Heart left ventricle (tissue), 16 donors: ENCODE measurements at regions not wholly inside any gene's neighbourhood (a gene's known extent, or its start where the extent isn't known, plus 50 kb on each side); places are given as distances from the start of the nearest gene placed in this dataset.
A peak's percentile ranks its signal among the peaks of the same experiment; 100 is the strongest.

Experiments
- ATAC-seq, 4 donors: fragments of 200-7000 bp; cut with Tn5 transposase; one replicate each; pipeline ENCODE4 v1.9.1; 2020 to 2022; ENCODE audit warnings: moderate library complexity in 4 of 4, mild to moderate bottlenecking in 3 of 4, moderate number of reproducible peaks in 1 of 4
- DNase-seq, 5 donors: peaks; one replicate each; pipeline ENCODE4 v3.0.0-alpha.2; 2020
- H3K27ac ChIP-seq, 12 donors: fragments of 200-600 bp; sonication (generic) in 4 of 12; one replicate each; pipeline versions ENCODE4 v1.5.0 to v1.8.0; 2016 to 2022; ENCODE audit warnings: mild to moderate bottlenecking in 2 of 12
- H3K27me3 ChIP-seq, 9 donors: fragments of 200-600 bp; sonication (generic) in 2 of 9; one replicate each; pipeline versions ENCODE4 v1.5.1 to v1.8.0; 2016 to 2022; ENCODE audit warnings: mild to moderate bottlenecking in 3 of 9
- H3K36me3 ChIP-seq, 9 donors: fragments of 200-600 bp; sonication (generic) in 2 of 9; one replicate each; pipeline versions ENCODE4 v1.5.0 to v1.8.0; 2018 to 2022; ENCODE audit warnings: mild to moderate bottlenecking in 2 of 9
- H3K4me1 ChIP-seq, 12 donors: fragments of 200-600 bp; sonication (generic) in 4 of 12; one replicate each; pipeline versions ENCODE4 v1.5.0 to v1.8.0; 2016 to 2022; ENCODE audit warnings: mild to moderate bottlenecking in 3 of 12
- H3K4me3 ChIP-seq, 12 donors: fragments of 200-600 bp; sonication (generic) in 4 of 12; one replicate each; pipeline versions ENCODE4 v1.5.0 to v1.8.0; 2017 to 2022; ENCODE audit warnings: mild to moderate bottlenecking in 9 of 12, moderate library complexity in 4 of 12
- H3K9me3 ChIP-seq, 12 donors: fragments of 200-600 bp; sonication (generic) in 4 of 12; one replicate each; pipeline versions ENCODE4 v1.5.0 to v1.8.0; 2016 to 2022; ENCODE audit warnings: mild to moderate bottlenecking in 1 of 12
- POLR2A ChIP-seq, 2 donors: fragments of 450-650 bp; IDR thresholded peaks; one replicate each; pipeline ENCODE4 v1.6.1; 2017; ENCODE audit warnings: antibody characterized with exemption in 2 of 2, mild to moderate bottlenecking in 2 of 2, moderate library complexity in 2 of 2
- WGBS, 4 donors: extraction: QIAGEN DNeasy Blood & Tissue Kit in 2 of 4; methylation state at CpG; one replicate each; pipeline versions ENCODE4 v1.1.5 to v1.1.7; 2013 to 2018; 5-methylcytosine and 5-hydroxymethylcytosine counted together
- intact Hi-C, 10 donors: fragments of 100-400 bp; cut with DNase I; formaldehyde crosslinking; loops; one replicate each; pipeline versions ENCODE4 v1.11.1 to v1.14.2; 2022
- TF ChIP-seq, protein P1 (sequence below), 12 donors: fragments of 200-600 bp; sonication (generic) in 4 of 12; IDR thresholded peaks; one replicate each; pipeline versions ENCODE4 v1.5.0 to v1.8.0; 2018 to 2022; ENCODE audit warnings: antibody characterized with exemption in 12 of 12, mild to moderate bottlenecking in 5 of 12
- donor health status: ischemic (EF 13 %, LVEDD 7.1; RV severe dilation, severe dysfunction).
- donor health status: healthy with polysubstance abuse.
- donor health status: DM: no; HTN: yes; CAD: no.
- donor health status: DM: no; HTN: no; CAD: no.
- donor health status: ischemic (EF 25% LVEDD 6.9; RV normal size, moderate dysfunction).
- donor health status: ischemic (EF 25% LVEDD 5.7; RV mildly dilated, moderate dysfunction).
- donor health status: healthy.
- donor health status: DM: yes; HTN: yes; CAD: no.
- donor health status: ischemic (EF 35%, LVEDD 5.7; RV mildly dilated, moderate dysfunction).
- donor health status: nonischemic (EF 11% LVEDD 7.7; RV severe dilation, severe dysfunction).
- donor health status: DM: yes; HTN: yes; CAD: no.
- donor health status: PGD.
- donor health status: ischemic (EF 29% LVEDD 5.4; RV normal size, mild dysfunction).
- donor health status: nonischemic (EF 23%, LVEDD 6.1; RV moderate dilation, normal function).

DNA sequence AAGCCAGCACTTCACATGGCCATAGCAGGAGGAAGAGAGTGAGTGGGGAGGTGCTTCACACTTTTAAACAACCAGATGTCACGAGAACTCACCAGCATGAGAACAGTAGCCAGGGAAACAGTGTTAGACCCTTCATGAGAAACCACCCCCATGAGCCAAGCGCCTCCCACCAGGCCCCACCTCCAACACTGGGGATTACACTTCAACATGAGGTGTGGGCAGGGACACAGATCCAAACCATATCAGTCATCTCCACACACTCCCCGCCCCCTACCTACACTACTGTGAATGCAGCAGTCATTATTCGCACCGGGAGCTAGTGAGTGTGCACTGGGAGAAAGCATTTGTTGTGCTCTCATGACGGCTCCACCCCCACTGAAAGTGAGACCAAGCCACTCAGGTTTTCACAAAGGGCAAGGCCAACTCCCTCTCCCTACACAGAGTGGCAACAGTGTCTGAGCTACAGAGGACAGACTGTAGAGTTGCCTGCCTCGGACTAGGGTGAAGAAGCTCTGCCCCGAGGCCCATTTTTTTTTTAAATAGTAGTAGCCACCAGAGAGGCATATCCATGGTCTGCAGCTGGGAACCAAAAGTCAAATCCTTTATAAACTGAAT is 125.6 kb downstream of the BARHL2 start:
- intact Hi-C loops, result no loop called here
- no peak for DNase-seq
- TF ChIP-seq POLR2A (IDR thresholded peaks at IDR 0.05), result no peak
- TF ChIP-seq, protein P1, sequence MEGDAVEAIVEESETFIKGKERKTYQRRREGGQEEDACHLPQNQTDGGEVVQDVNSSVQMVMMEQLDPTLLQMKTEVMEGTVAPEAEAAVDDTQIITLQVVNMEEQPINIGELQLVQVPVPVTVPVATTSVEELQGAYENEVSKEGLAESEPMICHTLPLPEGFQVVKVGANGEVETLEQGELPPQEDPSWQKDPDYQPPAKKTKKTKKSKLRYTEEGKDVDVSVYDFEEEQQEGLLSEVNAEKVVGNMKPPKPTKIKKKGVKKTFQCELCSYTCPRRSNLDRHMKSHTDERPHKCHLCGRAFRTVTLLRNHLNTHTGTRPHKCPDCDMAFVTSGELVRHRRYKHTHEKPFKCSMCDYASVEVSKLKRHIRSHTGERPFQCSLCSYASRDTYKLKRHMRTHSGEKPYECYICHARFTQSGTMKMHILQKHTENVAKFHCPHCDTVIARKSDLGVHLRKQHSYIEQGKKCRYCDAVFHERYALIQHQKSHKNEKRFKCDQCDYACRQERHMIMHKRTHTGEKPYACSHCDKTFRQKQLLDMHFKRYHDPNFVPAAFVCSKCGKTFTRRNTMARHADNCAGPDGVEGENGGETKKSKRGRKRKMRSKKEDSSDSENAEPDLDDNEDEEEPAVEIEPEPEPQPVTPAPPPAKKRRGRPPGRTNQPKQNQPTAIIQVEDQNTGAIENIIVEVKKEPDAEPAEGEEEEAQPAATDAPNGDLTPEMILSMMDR (IDR thresholded peaks at IDR 0.05), result no peak
- 51 to 70% (median 60%) methylated on average over 5 to 8 of the region's 8 CpGs for WGBS, 4 donors
- Histone ChIP-seq H3K4me1 (no peaks in the 10 kb centered on the region), H3K27me3 (peaks cover 0 to 10% (median 0%) of the 10 kb centered on the region in 9 donors), H3K4me3 (no peak overlapping the region), H3K9me3 (peaks cover 0 to 38% (median 7%) of the 10 kb centered on the region in 12 donors), H3K36me3 (no peaks in the 10 kb centered on the region), H3K27ac (no peak overlapping the region)
- no peak for ATAC-seq

DNA sequence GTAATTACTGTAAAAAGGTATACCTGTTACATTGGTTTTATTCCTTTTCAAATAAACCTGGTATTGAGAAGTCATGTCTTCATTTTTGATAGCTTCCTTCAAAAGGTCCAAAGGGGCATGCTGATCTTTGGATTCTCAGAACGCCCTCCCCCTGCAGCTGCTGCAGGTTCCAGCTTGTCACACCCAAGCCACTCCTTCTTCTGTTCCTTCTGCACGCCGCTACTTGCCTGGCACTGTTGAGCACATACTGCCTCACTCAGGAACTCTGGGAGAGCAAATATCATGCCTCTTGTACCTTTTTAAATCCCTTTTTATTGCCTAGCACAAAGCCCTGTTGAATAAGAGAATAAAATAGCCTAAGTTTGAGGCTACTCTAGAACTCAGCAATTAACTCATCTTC is 136.9 kb downstream of the BARHL2 start:
- no peak overlapping the region for H3K4me3 ChIP-seq
- H3K9me3 ChIP-seq, result no peaks in the 10 kb centered on the region
- DNase-seq (no peak), ATAC-seq (no peak)
- no peak overlapping the region for H3K27ac ChIP-seq
- H3K27me3 ChIP-seq, result peaks cover 0 to 39% (median 3%) of the 10 kb centered on the region in 9 donors
- TF ChIP-seq, protein P1 (IDR thresholded peaks at IDR 0.05), result no peak
- TF ChIP-seq POLR2A (IDR thresholded peaks at IDR 0.05), result no peak
- WGBS, 4 donors, result 36 to 76% (median 50%) methylated on average over 3 of the region's 3 CpGs
- H3K36me3 ChIP-seq, result no peaks in the 10 kb centered on the region
- H3K4me1 ChIP-seq, result no peaks in the 10 kb centered on the region
- intact Hi-C loops, result loop anchor here in 5 of 10 donors (10.0 kb wide), 3 partner anchors 385 to 585 kb away; no protein-coding TSS in a partner anchor

GRCh38 chr1:90579212-90579802 is 137.8 kb downstream of the BARHL2 start:
- WGBS, 4 donors, result 42 to 53% (median 46%) methylated on average over 3 of the region's 3 CpGs
- Histone ChIP-seq H3K9me3 (peaks cover 0 to 5% (median 0%) of the 10 kb centered on the region in 12 donors), H3K27me3 (peaks cover 0 to 41% (median 3%) of the 10 kb centered on the region in 9 donors), H3K4me3 (no peak overlapping the region), H3K27ac (no peak overlapping the region), H3K4me1 (no peaks in the 10 kb centered on the region), H3K36me3 (no peaks in the 10 kb centered on the region)
- TF ChIP-seq, protein P1 (IDR thresholded peaks at IDR 0.05), result peak; percentile 42 to 75 (median 67)
- no peak for TF ChIP-seq POLR2A (IDR thresholded peaks at IDR 0.05)
- intact Hi-C loops, result loop anchor here in 6 of 10 donors (2.0 to 10.0 kb wide), 5 partner anchors 385 to 588 kb away; no protein-coding TSS in a partner anchor
- ATAC-seq, result no peak
- no peak for DNase-seq

DNA sequence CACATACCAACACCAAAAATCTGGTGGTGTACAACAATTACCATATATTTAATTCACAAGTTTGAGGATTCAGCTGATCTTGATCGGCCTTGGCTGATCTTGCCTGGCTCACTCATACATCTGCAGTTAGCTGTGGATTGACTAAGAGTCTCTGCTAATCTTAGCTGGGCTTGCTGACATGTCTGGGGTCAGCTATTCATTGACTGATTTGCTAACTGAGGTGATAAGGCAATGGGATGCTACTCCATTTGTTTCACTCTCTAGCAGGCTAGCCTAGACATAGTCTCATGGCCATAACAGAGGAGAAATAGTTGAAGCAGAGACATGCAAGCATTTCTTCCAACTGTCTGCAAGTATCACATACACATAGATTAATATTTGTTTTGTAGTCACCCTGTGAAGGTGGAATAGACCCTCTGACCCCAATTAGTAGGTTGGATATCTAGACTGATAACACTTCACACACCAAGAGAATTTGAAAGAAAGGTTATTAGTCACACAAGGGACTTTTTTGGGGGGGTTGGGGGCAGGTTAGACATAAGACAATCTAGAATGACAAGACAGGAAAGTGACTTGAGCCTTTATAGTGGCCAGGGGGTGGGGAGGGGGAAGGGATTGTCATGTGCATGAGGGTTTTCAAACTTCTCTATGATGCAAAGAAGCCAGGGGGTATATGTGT is 142.3 kb downstream of the BARHL2 start:
- peaks cover 0 to 28% (median 3%) of the 10 kb centered on the region in 9 donors for H3K27me3 ChIP-seq
- H3K4me1 ChIP-seq, result no peaks in the 10 kb centered on the region
- DNase-seq (no peak), ATAC-seq (no peak)
- no peak for TF ChIP-seq POLR2A (IDR thresholded peaks at IDR 0.05)
- TF ChIP-seq, protein P1 (IDR thresholded peaks at IDR 0.05), result no peak
- 67 to 76% (median 72%) methylated on average over 1 of the region's 1 CpG for whole genome bisulfite sequencing, 4 donors
- H3K27ac ChIP-seq, result no peak overlapping the region
- H3K9me3 ChIP-seq, result peaks cover 0 to 5% (median 0%) of the 10 kb centered on the region in 12 donors
- H3K36me3 ChIP-seq, result no peaks in the 10 kb centered on the region
- no peak overlapping the region for H3K4me3 ChIP-seq
- intact Hi-C loops, result loop anchor here in 6 of 10 donors (5.0 to 10.0 kb wide), 5 partner anchors 387 to 592 kb away; no protein-coding TSS in a partner anchor
